Progenitor cell of endocrine pancreas (in vitro differentiated cells): ENCODE measurements at regions not wholly inside any gene's neighbourhood (a gene's known extent, or its start where the extent isn't known, plus 50 kb on each side); places are given as distances from the start of the nearest gene placed in this dataset.

ENCODE experiments used
- DNase-seq: peaks from one replicate; pipeline ENCODE4 v3.0.0; 2021; ENCODE audit warnings: low spot score; ENCODE audit not compliant: unreplicated experiment
- H3K27ac Mint-ChIP-seq: 2 replicates; pipeline ENCODE4 v1.8.0; 2021; ENCODE audit warnings: mild to moderate bottlenecking, moderate library complexity, mixed read lengths
- H3K27me3 Mint-ChIP-seq: 2 replicates; pipeline ENCODE4 v1.8.0; 2021; ENCODE audit warnings: mixed read lengths
- H3K36me3 Mint-ChIP-seq: 2 replicates; pipeline ENCODE4 v1.8.0; 2022; ENCODE audit warnings: mixed read lengths; ENCODE audit not compliant: insufficient read depth
- H3K4me1 Mint-ChIP-seq: 2 replicates; pipeline ENCODE4 v1.8.0; 2021; ENCODE audit warnings: low read depth, mixed read lengths
- H3K4me3 Mint-ChIP-seq: 2 replicates; pipeline ENCODE4 v1.8.0; 2021; ENCODE audit warnings: low read depth, mild to moderate bottlenecking, moderate library complexity, mixed read lengths
- H3K9me3 Mint-ChIP-seq: 2 replicates; pipeline ENCODE4 v1.8.0; 2021; ENCODE audit warnings: low read depth, mixed read lengths
- CTCF ChIP-seq: fragments of 200-600 bp; sonication (generic); IDR thresholded peaks from one replicate; pipeline ENCODE4 v1.5.0; 2021; ENCODE audit warnings: antibody characterized with exemption, mild to moderate bottlenecking; ENCODE audit not compliant: unreplicated experiment

- Mint-ChIP-seq H3K36me3 (no peaks in the 10 kb centered on the region), H3K27ac (no peak overlapping the region), H3K27me3 (no peaks in the 10 kb centered on the region), H3K4me3 (no peak overlapping the region), H3K9me3 (no peaks in the 10 kb centered on the region), H3K4me1 (peaks cover 3% of the 10 kb centered on the region)
- TF ChIP-seq CTCF = no peak
- DNase-seq = no peak
Measured at GRCh38 chr3:153601374-153601853, 439.4 kb downstream of the RAP2B start.

GRCh38 chr3:153602801-153603200 is 440.8 kb downstream of the RAP2B start:
- H3K4me1 Mint-ChIP-seq = peaks cover 3% of the 10 kb centered on the region
- H3K36me3 Mint-ChIP-seq = no peaks in the 10 kb centered on the region
- H3K27me3 Mint-ChIP-seq = no peaks in the 10 kb centered on the region
- no peak overlapping the region for H3K27ac Mint-ChIP-seq
- no peak overlapping the region for H3K4me3 Mint-ChIP-seq
- no peaks in the 10 kb centered on the region for H3K9me3 Mint-ChIP-seq
- no peak for TF ChIP-seq CTCF
- DNase-seq = no peak

GRCh38 chr3:153614140-153614539 is 452.1 kb downstream of the RAP2B start:
- Mint-ChIP-seq H3K4me1 (peaks cover 4% of the 10 kb centered on the region), H3K27me3 (no peaks in the 10 kb centered on the region)

GRCh38 chr3:153614563-153614962 is 452.5 kb downstream of the RAP2B start:
- Mint-ChIP-seq H3K27ac (no peak overlapping the region), H3K4me1 (peaks cover 4% of the 10 kb centered on the region), H3K36me3 (no peaks in the 10 kb centered on the region), H3K9me3 (no peaks in the 10 kb centered on the region), H3K27me3 (no peaks in the 10 kb centered on the region), H3K4me3 (no peak overlapping the region)
- no peak for TF ChIP-seq CTCF
- no peak for DNase-seq

More at GRCh38 chr3:153614140-153614539, 452.1 kb downstream of the RAP2B start:
- TF ChIP-seq CTCF = no peak
- Mint-ChIP-seq H3K9me3 (no peaks in the 10 kb centered on the region), H3K36me3 (no peaks in the 10 kb centered on the region), H3K27ac (no peak overlapping the region), H3K4me3 (no peak overlapping the region)
- DNase-seq = no peak

GRCh38 chr3:153615863-153616262 is 453.8 kb downstream of the RAP2B start:
- no peak overlapping the region for H3K27ac Mint-ChIP-seq
- H3K27me3 Mint-ChIP-seq = no peaks in the 10 kb centered on the region
- no peaks in the 10 kb centered on the region for H3K9me3 Mint-ChIP-seq
- H3K4me3 Mint-ChIP-seq = no peak overlapping the region
- DNase-seq = no peak
- H3K4me1 Mint-ChIP-seq = peaks cover 4% of the 10 kb centered on the region
- no peak for TF ChIP-seq CTCF
- no peaks in the 10 kb centered on the region for H3K36me3 Mint-ChIP-seq
